Central memory CD4-positive, alpha-beta T cell (primary cell): ENCODE measurements at regions not wholly inside any gene's neighbourhood (a gene's known extent, or its start where the extent isn't known, plus 50 kb on each side); places are given as distances from the start of the nearest gene placed in this dataset.
"Not testable (repeated sequence)": the region's sequence is repeated elsewhere in the genome, so short reads cannot be mapped to it uniquely, and the experiment has no call there.

Experiments used
- DNase-seq: peaks from one replicate; pipeline ENCODE4 v3.0.0; 2022

DNA sequence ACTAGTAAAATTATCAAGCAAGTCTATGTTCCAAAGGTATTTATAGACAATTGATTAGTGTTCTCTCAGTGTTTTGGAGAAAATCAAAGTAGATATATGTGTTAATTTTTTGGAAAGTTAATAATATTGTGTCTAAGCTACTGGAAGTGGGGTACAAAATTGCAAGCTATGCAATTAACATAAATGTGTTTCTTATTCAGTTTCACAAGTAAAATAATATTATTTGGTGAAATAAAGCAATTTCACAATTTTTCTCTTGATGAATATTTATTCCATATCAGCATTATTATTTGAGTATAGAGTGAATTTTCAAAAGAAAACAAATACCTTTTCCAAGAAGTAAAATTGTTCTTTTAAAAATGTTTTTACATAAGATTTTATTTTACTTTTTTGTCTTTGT is 1047.7 kb downstream of the TBL1XR1 start:
- no peak for DNase-seq

DNA sequence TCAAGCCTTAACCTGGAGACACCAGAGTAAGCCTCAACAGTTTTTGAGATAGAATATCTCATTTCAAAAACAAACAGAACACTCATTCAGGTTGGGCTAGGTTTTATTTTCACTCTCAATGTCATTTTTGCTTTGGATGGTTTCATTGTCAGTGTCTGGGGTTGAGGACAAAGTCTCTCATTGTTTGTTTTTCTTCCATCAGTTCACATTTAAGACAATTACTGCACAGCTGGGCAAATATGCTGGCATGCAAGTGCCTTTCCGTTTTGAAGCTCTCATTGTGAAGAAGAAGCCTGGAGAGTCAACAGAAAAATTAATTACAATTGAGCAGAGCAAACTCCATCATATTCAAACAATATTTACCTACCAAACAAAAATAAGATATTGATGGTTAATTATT is 1050.0 kb downstream of the TBL1XR1 start:
- no peak for DNase-seq

DNA sequence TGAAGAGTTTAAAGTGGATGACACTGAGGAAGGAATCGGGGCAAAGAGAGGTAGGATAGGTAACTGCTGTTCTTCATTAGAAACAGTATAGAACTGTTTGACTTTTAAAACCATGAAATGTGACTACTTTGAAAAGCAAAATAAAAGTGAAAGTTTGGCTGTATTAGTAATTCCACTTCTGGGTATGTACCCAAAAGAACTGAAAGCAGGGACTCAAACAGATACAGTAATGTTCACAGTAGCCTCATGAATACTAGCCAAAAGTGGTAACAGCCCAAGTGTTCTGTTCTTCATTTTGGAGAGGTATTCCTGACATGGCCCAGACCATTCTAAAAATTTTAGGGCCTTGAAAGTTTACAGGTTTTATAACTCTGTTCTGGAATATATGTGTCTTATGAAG is 1055.4 kb downstream of the TBL1XR1 start:
- no peak for DNase-seq

DNA sequence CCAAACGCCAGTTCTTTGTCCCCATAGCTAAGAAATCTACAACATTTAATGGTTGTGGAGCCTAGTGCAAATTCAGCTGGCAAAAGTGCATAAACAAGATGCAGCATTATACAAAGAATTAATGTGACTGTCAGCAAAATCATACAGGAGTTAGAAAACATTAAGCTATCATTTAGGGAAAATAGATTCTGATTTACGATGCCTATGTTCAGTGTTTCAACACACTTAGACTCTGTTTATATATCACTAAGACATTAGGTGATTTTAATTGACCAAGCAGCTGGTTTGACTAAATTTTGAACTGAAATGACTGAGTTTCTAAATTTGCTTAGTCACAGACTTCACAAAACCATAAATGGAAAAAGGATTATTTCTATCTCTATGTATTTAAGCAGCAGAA is 1076.8 kb downstream of the TBL1XR1 start:
- DNase-seq, result no peak

DNA sequence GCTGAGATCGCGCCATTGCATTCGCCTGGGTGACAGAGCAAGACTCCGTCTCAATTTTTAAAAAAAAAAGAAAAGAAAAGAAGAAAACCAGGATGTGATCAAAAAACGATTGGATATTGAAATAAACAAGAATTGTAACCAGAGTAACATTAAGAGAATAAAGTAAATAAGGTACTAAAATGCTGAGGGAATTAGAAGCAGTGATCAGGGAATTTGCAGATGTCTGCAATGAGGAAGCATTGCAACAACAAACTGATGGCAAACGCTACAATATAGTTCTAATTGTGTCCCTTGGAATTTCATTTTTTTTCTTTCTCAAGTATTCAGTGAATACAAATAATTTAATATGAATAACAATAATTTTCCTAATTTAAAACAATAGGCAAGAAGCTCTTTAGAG is 1077.5 kb downstream of the TBL1XR1 start:
- no peak for DNase-seq

DNA sequence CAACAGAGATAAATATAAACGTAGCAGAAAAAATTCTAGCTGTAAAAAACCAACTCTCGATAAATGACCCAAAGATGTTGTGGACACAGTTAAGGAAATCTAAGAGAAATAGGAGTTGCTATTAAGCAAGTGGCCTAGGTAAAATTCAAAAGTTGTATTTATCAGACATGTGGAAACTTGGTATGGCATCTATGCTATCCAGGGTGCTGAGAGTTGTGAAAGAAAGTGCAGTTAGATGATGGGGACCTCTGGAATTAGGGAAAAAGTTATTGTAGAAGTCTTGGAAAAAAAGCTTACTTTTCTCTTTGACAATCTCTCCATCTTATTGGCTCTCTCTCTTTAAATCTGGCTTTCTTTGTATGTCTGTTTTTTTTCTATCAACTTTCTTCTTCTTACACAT is 1090.9 kb downstream of the TBL1XR1 start:
- DNase-seq, result no peak

DNA sequence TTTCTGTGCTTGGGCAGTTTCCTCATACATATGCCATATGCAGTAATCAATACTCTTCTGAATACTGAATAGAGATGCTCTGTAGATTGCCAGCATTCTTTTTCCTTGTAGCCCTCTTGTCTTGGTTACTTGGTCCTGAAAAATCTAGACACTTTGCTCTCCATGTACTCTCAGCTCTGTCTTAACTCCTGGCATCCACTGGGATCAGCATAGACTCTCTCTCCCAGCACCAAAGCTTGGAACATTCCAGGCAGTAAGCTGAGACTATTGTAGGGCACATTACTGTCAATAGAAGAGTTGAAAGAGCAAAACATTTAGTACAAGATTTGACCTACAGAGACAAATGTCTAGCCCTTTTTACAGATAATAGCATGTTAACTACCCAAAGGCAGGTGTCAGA is 1100.3 kb downstream of the TBL1XR1 start:
- no peak for DNase-seq

DNA sequence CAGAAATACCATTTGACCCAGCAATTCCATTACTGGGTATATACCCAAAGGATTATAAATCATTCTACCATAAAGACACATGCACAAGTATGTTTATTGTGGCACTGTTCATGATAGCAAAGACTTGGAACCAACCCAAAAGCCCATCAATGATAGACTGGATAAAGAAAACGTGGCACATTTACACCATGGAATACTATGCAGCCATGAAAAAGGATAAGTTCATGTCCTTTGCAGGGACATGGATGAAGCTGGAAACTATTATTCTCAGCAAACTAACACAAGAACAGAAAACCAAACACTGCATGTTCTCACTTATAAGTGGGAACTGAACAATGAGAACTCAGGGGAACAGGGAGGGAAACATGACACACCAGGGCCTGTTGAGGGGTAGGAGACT is 1103.4 kb downstream of the TBL1XR1 start:
- not testable (repeated sequence) for DNase-seq

DNA sequence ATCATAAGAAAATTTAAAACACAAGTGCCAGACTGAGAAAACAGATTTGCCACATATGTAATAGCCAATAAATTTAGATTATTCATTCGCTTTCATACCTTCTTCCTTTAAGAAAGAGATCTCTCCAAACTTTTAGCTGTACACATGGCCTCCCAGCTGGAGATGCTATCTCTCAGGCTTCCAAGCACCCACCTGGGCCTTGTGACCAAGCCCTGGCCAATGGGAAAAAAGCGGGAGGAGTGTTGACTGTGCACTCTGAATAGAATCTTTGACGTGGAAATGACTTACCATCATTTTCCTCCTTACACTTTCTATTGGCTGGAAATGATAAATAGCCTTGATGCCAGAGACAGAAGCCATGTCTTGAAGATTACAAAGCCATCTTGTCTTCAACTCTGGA is 1106.6 kb downstream of the TBL1XR1 start:
- DNase-seq, result no peak

DNA sequence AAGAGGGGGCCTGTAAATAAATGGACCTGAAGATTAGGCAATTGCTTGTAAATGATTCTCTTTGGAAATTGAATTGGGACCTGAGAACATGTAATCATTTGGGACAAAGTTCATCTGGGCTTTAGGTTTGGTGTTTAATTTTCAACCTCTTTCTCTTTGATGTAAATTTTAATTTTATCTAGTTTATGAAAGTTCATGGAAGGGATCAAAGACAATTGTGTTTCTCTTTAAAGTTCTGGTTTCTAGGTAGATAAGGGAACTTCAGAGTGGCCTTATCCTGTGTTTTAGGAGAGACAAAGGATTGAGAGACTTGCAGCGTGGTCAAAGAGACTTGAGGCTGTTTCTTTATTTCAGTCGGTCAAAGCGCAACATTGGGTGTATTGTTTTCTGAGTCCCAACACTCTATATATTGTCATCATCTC is 1108.3 kb downstream of the TBL1XR1 start:
- DNase-seq, result no peak

DNA sequence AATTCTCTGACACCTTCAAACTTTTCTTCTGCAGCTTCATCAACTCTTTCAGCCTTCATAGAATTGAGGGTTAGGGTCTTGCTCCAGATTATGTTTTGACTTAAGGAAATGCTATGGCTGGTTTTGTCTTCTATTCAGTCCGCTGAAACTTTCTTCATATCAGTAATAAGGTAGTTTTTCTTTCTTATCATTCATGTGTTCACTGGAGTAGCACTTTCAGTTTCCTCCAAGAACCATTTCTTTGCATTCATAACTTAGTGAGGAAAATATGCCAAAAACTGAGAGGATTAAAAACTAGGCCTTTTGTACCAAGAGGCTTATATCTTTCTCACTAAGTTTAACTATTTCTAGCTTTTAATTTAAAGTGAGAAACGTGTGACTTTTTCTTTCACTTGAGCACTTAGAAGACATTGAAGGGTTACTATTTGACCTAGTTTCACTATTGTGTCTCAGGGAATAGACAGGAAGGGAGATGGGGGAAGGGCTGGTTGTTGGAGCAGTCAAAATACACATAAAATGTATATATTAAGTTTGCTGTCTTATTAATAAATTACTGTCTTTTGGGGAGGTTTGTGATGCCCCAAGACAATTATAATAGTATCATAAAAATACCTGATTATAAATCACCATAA is 1110.1 kb downstream of the TBL1XR1 start:
- no peak for DNase-seq

DNA sequence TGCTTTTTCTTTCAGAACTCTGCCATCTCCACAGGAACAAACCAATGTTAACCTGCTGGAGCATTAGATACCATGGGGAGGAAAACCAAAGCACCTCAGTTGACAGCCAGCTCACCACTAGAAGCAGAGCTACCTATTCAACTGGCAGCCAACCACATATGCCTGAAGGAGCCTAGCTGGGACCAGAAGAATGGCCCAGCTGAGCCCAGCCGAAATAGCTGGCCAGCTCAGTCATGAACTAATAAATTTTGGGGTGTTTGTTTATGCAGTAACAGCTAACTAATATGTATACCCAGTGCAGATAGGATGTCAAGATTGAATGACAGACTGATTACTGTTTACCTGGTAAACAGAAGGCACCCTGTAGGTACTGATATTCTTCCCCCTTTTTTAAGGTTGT is 1117.5 kb downstream of the TBL1XR1 start:
- DNase-seq, result no peak

DNA sequence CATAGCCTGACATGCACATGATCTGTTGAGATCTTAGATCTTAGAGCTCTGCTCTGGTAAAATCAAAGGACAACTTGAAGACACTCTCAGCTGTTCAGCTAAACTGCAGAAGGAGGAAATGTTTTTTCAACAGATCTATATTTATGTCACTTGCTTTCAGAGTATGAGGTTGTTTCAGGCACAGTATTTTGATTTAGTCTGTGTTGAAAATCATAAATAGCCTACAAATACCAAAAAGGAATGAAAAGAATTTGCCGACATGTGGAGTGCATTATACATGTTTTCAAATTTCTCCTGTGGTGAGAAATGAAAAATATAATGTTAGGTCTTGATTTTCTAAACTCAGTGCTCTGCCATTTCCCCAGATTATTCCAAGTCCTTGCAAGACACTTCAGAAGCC is 1118.4 kb downstream of the TBL1XR1 start:
- no peak for DNase-seq

DNA sequence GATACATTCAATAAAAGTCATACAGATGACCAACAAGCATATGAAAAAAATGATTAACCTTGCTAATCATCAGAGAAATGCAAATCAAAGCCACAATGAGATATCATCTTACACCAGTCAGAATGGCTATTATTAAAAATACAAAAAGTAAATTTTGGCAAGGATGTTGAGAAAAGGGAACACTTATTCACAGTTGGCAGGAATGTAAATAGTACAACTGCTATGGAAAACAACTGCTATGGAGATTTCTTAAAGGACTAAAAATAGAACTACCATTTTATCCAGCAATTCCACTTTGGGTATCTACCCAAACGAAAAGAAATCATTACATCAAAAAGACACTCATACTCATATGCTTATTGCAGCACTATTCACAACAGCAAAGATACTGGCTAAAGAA is 1121.8 kb downstream of the TBL1XR1 start:
- no peak for DNase-seq

DNA sequence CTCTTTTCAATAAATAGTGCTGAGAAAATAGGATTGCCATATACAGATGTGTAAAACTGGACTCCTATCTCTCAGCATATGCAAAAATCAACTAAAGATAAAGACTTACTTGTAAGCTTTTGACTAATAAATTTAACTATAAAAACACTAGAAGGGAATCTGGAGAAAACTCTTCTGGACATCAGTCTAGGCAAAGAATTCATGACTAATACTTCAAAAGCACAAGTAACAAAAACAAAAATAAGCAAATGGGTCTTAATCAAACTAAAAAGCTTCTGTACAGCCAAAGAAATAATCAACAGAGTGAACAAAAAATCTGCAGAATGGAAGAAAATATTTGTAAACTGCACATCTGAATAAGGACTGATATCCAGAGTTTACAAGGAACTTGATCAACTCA is 1122.2 kb downstream of the TBL1XR1 start:
- no peak for DNase-seq

DNA sequence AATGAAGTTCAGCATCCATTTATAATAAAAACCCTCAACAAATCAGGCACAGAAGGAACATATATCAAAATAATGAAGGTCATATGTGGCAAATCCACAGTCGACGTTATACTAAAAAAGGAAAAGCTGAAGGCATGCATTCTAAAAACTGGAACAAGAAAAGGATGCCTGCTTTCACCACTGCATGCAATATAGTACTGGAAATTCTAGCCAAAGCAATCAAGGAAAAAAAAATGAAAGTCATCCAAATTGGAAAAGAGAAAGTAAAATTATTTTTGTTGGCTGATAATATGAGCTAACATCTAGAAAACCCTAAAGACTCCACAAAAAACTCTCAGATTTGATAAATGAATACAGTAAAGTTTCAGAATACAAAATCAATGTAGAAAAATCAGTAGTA is 1123.2 kb downstream of the TBL1XR1 start:
- DNase-seq, result no peak

DNA sequence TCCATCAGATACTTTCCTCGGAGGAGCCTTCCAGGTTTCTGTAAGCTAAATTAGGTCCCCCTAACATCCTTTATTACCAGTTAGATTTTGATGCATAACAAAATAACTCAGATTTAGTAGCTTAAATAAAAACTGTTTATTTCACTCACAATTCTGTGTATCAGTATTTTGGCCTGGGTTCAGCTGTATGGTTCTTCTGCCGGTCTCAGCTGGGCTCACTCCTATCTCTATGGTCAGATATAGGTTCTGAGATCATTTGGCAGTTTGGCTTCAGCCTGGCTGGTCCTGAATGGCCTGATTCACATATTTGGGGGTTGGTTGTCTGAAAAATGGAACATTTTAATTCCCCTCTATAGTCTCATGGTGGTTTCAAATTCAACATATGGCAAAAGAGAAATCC is 1125.3 kb downstream of the TBL1XR1 start:
- DNase-seq, result no peak

DNA sequence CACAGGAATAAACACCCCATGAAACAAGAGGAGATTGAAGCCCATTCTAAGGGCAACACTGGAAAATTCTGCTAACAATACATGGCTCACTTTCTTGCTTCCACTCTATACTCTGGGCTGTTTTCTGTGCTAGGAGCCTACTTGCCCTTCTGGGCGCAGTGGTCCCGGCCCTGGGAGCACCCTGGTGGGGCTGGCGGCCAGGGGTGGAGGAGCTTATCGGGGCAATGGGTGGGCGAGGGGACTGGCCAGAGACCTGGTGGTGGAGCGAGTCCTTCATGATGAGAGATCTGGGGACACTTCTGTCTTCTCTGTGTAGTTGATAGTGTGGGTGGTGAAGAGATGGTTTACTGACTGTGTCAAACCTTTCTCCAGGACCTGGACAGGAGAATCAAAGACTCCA is 1128.5 kb downstream of the TBL1XR1 start:
- no peak for DNase-seq

DNA sequence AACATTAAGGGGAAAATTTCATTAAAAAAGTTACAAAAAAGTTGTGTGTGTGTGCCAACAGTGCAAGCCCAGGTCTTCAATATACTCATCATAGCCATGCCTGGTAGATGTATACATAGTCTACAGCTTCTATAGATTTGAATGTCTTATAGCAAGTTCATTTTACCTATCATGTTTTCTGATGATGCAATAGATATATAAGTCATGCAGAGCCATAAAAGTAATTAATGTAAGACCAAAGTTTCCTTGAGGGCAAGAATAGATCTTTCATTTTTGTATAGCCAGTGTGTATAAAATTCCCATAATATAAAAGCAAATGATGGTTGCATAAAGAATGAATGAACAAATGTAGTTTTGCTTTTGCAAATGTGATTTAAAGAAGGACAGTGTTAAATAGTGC is 1138.4 kb downstream of the TBL1XR1 start:
- no peak for DNase-seq

DNA sequence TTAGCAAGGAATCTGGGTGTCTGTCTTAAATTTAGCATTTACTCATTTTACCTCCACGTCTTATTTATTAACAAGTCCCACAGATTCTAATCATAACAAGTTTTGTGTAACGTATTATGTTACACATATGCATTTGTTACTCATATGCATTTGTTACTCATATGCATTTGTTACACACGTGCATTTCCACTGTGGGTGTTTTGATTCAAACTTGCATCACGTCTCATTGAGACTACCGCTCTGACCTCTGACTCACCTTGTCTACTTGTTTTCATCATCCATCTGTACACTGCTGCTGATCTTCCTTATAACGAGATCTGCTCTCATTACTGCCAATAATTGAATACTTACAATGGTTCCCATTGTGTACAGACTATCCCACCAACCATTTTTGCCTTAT is 1141.4 kb downstream of the TBL1XR1 start:
- DNase-seq, result no peak

DNA sequence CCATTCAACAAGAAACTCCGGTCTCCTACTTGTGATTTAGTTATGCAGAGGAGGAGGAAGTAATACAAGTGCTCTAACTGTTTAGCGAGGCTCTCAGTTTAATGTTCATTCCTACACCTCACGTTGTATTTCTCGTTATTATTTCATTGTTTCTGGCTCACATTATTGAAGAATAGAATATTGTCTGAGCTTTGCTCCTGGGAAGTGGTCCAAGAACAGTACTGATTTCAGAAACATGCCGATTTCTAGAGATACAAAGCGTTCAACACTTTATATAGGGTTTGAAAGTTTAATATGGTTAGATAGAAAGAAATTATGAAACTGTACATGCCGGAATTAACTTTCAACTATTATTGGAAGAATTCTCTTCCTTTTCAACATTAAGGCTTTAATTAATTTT is 1145.5 kb downstream of the TBL1XR1 start:
- DNase-seq, result no peak

DNA sequence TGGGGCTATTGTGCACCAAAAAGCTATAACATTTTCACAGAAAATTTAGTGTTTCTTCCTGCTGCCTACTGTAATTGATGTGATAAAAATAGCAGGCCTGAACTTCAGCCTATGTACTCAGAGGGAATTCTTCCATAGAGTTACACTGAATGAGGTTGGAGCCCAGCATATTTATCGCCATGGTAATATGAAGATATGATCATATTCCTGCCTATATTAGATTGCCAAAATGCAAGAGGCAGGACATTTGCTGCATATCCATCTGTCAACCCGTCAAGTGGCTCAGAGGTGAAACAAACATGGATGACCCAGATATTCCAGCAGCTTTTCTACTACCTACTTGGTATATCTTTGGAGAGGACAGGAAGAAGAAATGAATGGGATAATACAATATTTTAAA is 1150.6 kb downstream of the TBL1XR1 start:
- no peak for DNase-seq

DNA sequence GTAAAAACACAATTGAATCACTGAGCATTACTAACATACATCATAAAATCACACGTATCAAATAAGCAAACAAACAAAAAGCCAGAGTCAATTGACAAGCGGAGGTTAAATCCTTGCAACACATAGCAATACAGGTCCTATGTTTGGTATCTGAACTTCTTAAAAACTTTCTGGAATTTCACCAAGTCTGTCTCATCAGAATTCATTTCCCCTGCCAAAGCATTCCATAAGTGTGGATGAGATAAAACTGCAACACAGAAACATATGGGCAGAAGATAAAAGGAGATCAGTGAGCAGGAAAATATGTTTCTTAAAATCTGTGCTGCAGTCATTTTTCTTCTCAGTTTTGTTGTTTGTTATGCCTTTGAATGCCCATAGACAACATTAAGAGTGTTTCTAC is 1155.5 kb downstream of the TBL1XR1 start:
- no peak for DNase-seq

DNA sequence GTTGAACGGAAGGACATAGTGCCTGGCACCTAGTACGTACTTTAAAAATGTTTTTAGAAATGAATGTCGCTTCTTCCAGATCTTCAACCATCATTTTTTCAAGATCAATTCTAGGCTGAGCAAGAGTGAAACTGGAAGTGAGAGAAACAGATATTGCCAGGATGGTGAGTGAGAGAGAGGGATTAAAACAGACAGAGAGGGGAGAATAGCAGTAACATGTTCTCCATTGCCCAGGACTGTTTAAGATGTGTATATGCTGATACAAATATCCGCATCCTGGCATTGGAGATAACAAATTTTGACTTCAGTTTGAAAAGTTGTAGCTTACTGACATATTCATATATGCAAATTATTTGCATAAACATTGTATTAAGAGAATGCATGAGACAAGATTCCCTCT is 1156.1 kb downstream of the TBL1XR1 start:
- no peak for DNase-seq

DNA sequence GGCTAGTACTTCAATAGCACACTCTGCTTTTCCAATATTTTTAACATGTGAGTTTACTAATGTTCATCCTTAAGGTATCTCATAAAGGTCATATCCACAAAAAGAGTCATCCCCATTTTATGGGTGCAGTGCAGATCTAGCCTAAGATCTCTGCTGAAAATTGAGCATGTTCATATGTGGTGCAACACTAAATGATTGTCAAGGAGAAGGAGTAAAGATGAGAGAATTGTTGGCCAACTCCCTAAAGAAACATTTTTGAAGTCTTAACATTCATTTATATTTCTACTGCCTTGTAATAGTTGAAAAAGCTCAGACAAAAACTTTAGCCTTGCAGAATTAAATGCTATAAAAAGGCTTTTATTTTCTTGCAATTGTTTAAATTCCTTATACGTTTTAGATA is 1159.6 kb downstream of the TBL1XR1 start:
- no peak for DNase-seq

DNA sequence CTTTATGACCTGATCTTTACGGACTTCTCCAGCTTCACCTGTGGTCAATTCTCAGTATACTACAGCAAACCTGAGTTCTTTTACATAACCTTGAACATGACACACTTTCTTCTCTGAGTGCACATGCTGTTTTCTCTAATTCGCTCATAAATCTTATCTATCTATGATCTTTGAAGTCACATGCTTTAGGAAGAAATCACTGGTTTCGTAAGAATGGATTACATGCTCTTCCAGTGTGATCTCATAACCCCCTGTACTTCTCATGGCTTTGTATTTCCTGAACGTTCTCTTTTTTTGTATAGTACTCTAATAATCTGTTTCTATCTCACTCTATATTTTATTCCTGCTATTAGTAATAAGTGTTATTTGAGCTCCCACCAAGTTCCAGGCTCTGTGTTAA is 1165.2 kb downstream of the TBL1XR1 start:
- DNase-seq, result no peak
